ENCODE measurements at regions not wholly inside any gene's neighbourhood (a gene's known extent, or its start where the extent isn't known, plus 50 kb on each side); places are given as distances from the start of the nearest gene placed in this dataset.

DNA sequence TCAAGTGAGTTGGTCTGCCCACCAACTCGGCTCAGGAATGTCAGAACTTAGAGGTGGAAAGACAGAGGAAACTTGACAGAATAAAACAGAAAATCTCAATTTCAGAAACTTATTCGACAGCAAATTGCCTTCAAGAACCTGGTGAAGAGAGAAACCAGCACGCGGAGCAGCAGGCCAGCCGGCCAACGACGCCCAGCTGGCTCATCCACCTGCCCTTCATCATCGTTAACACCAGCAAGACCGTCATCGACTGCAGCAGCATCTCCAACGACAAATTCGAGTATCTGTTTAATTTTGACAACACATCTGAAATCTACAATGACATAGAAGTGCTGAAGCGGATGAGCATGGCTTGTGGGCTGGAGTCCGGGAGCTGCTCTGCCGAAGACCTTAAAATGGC, 350.8 kb upstream of the CAMK1G start (continued):
- TF ChIP-seq, protein P1, sequence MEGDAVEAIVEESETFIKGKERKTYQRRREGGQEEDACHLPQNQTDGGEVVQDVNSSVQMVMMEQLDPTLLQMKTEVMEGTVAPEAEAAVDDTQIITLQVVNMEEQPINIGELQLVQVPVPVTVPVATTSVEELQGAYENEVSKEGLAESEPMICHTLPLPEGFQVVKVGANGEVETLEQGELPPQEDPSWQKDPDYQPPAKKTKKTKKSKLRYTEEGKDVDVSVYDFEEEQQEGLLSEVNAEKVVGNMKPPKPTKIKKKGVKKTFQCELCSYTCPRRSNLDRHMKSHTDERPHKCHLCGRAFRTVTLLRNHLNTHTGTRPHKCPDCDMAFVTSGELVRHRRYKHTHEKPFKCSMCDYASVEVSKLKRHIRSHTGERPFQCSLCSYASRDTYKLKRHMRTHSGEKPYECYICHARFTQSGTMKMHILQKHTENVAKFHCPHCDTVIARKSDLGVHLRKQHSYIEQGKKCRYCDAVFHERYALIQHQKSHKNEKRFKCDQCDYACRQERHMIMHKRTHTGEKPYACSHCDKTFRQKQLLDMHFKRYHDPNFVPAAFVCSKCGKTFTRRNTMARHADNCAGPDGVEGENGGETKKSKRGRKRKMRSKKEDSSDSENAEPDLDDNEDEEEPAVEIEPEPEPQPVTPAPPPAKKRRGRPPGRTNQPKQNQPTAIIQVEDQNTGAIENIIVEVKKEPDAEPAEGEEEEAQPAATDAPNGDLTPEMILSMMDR (conservative IDR thresholded peaks at IDR 0.05; ENCODE audit: low read depth in 2 of 2) = no peak

DNA sequence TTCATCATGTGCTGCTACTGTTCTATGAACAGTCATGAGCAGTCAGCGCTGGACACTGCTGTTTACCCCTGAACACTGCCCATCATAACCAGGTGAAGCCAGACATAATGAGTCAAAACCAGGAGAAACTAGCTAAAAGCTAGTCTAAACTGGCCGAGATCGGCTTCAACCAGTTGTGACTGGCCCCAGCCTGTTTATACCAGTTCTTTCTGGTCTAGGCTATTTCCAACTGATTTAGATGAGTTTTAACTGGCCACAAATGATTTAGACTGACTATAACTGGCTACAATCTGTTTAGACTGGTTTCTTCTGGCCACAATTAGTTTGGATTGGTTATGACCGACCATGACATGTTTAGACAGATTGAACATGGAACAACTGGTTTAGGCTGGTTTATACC, 348.3 kb upstream of the CAMK1G start:
- H3K4me1 ChIP-seq (ENCODE audit: insufficient read depth) = no peaks in the 10 kb centered on the region
- H3K27me3 ChIP-seq (ENCODE audit: insufficient read depth) = no peaks in the 10 kb centered on the region
- Mint-ChIP-seq H3K4me1 (no peaks in the 10 kb centered on the region), H3K27me3 (ENCODE audit: insufficient read depth, low read depth, poor library complexity) (peaks cover 6% of the 10 kb centered on the region), H3K9me3 (peaks cover 15% of the 10 kb centered on the region), H3K4me3 (no peak overlapping the region), H3K36me3 (ENCODE audit: low read depth) (peaks cover 4% of the 10 kb centered on the region; the same call in 2 of the 3 replicates), H3K27ac (no peak overlapping the region)
- H3K27ac ChIP-seq (ENCODE audit: low read depth) = no peak overlapping the region
- no peak overlapping the region for H3K4me2 ChIP-seq
- no peaks in the 10 kb centered on the region for H3K79me2 ChIP-seq (replicated peaks; ENCODE audit: insufficient read depth)
- no peak overlapping the region for H2AFZ ChIP-seq
- peaks cover 11% of the 10 kb centered on the region; the same call in 1 of the 2 replicates for H3K9me2 ChIP-seq (ENCODE audit: insufficient read depth)
- H3F3A ChIP-seq (replicated peaks; ENCODE audit: low read depth) = no peaks in the 10 kb centered on the region
- no peaks in the 10 kb centered on the region for H3K36me3 ChIP-seq (ENCODE audit: insufficient read depth)
- ATAC-seq (no peak), DNase-seq (ENCODE audit: low spot score) (no peak)
- no peak overlapping the region for H3K4me3 ChIP-seq
- no peak for TF ChIP-seq ZNF114 (CRISPR knock-in tag; IDR thresholded peaks at IDR 0.05)
- no peak for TF ChIP-seq STAT1 (IDR thresholded peaks at IDR 0.05; ENCODE audit: unreplicated experiment)
- TF ChIP-seq, protein P1 (conservative IDR thresholded peaks at IDR 0.05; ENCODE audit: low read depth in 2 of 2) = no peak
- TF ChIP-seq ETS1 (IDR thresholded peaks at IDR 0.05) = no peak
- H4K20me1 ChIP-seq (replicated peaks; ENCODE audit: insufficient read depth) = no peaks in the 10 kb centered on the region

DNA sequence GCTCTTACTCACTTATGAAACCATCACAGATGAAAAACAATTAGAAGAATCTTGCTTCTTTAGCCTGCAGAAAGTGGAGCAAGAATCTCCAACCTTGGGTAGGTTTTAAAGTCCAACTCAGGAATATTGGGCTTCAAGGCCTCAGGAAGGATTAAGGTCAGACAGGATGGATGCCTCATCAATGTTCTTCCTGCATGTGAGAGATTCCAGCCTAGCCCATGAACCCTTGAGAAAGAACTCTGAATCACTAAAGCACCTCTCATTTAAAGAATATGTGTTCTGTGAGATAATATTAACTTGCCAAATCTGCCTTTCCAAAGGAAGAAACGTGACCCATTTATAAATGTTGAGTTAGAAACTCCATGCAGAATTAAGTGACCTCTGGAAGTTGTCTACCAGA, 345.2 kb upstream of the CAMK1G start:
- H3K4me3 Mint-ChIP-seq = no peak overlapping the region
- H3K36me3 Mint-ChIP-seq (ENCODE audit: low read depth) = no peaks in the 10 kb centered on the region
- ATAC-seq (no peak), DNase-seq (ENCODE audit: low spot score) (no peak)
- Histone ChIP-seq H3K9me2 (ENCODE audit: insufficient read depth) (peaks cover 11% of the 10 kb centered on the region; the same call in 1 of the 2 replicates), H4K20me1 (replicated peaks; ENCODE audit: insufficient read depth) (no peaks in the 10 kb centered on the region), H3K36me3 (ENCODE audit: insufficient read depth) (no peaks in the 10 kb centered on the region), H3K79me2 (replicated peaks; ENCODE audit: insufficient read depth) (no peaks in the 10 kb centered on the region), H3K27me3 (ENCODE audit: insufficient read depth) (no peaks in the 10 kb centered on the region), H3K4me3 (no peak overlapping the region), H3K4me2 (no peak overlapping the region), H2AFZ (no peak overlapping the region; the same call in 1 of the 2 replicates), H3K4me1 (ENCODE audit: insufficient read depth) (no peaks in the 10 kb centered on the region), H3K27ac (ENCODE audit: low read depth) (no peak overlapping the region), H3F3A (replicated peaks; ENCODE audit: low read depth) (no peaks in the 10 kb centered on the region)
- H3K27me3 Mint-ChIP-seq (ENCODE audit: insufficient read depth, low read depth, poor library complexity) = no peaks in the 10 kb centered on the region
- H3K9me3 Mint-ChIP-seq = no peaks in the 10 kb centered on the region
- H3K4me1 Mint-ChIP-seq = no peaks in the 10 kb centered on the region
- no peak overlapping the region for H3K27ac Mint-ChIP-seq
- TF ChIP-seq EZH2 (IDR thresholded peaks at IDR 0.05; ENCODE audit: low read depth, unreplicated experiment) = no peak
- no peak for TF ChIP-seq STAT1 (IDR thresholded peaks at IDR 0.05; ENCODE audit: unreplicated experiment)
- TF ChIP-seq, protein P2, sequence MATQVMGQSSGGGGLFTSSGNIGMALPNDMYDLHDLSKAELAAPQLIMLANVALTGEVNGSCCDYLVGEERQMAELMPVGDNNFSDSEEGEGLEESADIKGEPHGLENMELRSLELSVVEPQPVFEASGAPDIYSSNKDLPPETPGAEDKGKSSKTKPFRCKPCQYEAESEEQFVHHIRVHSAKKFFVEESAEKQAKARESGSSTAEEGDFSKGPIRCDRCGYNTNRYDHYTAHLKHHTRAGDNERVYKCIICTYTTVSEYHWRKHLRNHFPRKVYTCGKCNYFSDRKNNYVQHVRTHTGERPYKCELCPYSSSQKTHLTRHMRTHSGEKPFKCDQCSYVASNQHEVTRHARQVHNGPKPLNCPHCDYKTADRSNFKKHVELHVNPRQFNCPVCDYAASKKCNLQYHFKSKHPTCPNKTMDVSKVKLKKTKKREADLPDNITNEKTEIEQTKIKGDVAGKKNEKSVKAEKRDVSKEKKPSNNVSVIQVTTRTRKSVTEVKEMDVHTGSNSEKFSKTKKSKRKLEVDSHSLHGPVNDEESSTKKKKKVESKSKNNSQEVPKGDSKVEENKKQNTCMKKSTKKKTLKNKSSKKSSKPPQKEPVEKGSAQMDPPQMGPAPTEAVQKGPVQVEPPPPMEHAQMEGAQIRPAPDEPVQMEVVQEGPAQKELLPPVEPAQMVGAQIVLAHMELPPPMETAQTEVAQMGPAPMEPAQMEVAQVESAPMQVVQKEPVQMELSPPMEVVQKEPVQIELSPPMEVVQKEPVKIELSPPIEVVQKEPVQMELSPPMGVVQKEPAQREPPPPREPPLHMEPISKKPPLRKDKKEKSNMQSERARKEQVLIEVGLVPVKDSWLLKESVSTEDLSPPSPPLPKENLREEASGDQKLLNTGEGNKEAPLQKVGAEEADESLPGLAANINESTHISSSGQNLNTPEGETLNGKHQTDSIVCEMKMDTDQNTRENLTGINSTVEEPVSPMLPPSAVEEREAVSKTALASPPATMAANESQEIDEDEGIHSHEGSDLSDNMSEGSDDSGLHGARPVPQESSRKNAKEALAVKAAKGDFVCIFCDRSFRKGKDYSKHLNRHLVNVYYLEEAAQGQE (IDR thresholded peaks at IDR 0.05; ENCODE audit: unreplicated experiment) = no peak
- TF ChIP-seq EZH2phosphoT487 (IDR thresholded peaks at IDR 0.05; ENCODE audit: unreplicated experiment) = no peak
- TF ChIP-seq ZNF114 (CRISPR knock-in tag; IDR thresholded peaks at IDR 0.05) = no peak
- TF ChIP-seq ETS1 (IDR thresholded peaks at IDR 0.05) = no peak
- TF ChIP-seq CREB1 (CRISPR knock-in tag; IDR thresholded peaks at IDR 0.05; ENCODE audit: low read depth) = no peak
- no peak for TF ChIP-seq ZNF331 (CRISPR knock-in tag; IDR thresholded peaks at IDR 0.05; ENCODE audit: low read depth)

Data from GM23338 (cell line).